GM21367 (cell line): ENCODE measurements at regions not wholly inside any gene's neighbourhood (a gene's known extent, or its start where the extent isn't known, plus 50 kb on each side); places are given as distances from the start of the nearest gene placed in this dataset.
"Not testable (repeated sequence)": the region's sequence is repeated elsewhere in the genome, so short reads cannot be mapped to it uniquely, and the experiment has no call there.

Experiments used
- ATAC-seq: cut with Tn5 transposase; IDR thresholded peaks from one replicate; pipeline ENCODE4 v1.9.1; 2021; ENCODE audit not compliant: unreplicated experiment

DNA sequence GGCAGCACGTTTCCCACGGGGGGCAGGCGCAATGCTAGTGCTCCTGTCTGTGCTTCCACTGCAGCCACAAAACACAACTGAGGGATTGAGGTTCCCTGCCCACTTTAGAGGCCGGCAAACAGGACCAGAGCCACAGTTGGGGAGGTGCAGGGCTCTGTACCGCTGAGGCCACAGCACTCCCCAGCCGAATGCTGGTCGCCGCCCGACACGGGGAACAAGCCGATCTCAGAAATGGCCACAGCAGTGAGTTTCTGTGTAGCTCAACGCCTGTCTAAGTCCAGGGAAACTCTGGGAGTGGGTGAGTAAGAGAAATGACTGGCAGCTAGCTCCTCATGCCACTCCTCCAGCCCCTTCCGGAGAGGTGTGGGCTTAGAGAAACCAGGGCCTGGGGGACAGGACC is 194.0 kb upstream of the VWC2 start:
- no peak for ATAC-seq

- ATAC-seq, result no peak
Measured at GRCh38 chr7:49580000-49580399, 193.4 kb upstream of the VWC2 start.

DNA sequence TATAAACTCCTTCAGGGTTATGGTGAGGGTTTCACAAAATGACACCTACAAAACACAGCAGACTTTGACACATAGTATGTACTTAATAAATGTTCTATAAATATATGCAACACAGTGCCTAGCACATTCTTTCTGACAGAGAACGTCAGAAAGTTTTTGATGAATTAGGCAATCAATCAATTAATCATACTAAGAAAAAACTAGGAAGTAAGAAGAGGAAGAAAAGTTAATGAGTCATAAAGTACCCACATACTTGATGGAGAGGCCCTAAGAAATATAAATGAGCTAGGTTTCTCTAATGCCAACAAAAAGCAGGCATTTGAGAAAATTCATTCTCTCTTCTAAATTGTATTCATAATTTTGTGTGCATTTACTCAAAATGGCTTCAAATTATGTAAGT is 192.7 kb upstream of the VWC2 start:
- no peak for ATAC-seq

DNA sequence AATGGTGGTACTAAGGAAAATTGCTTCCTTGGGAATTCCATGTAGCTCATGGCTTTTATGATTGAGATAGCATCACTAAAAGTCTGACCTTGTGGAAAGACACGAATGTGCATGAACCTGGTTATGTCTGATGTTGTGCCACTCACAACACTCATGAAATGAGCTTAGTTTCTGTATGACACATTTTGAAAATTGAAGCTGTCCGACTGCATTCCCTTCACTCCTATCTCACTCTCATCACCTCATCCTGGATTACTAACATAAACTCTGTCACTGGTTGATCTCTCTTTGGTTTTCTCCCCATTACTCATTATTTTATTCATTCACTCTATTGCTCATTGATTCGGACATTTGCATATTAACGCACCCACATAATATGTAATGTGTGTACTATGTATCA is 190.0 kb upstream of the VWC2 start:
- ATAC-seq, result no peak

DNA sequence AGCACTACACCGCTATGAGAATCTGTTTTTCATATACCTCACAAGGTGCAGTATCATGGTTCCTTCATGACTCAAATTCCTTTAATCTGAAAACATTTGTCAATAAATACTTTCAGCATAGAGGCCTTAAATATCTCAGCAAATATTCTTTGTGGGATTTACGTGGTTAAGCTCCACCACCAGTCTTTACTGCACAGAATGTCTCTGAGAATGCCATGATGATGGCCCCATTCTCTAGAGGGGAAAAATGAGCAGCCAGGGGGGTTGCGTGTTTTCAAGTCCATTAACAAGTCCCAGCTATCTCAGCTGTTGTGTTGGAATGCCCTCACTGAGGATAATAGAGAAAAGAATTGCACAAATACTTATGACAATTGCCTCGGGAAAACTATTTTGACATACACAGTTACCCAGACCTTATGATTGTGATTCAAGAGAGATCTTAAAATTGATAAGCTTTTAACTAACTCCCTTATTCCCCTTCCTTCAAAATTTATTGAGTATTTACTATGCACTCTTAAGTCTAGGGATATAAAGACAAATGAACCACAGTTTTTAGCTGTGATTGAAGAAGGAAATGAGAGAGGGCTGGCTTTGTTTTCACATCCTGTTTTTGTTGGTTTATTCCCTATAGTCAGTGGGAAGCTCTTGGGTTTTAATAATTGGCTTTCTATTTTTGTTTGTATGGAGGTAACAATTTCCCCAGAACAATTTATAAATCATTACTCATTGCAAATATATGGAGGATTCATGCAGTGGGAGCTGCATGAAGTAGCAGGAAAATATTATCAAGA is 176.5 kb upstream of the VWC2 start:
- ATAC-seq, result no peak

GRCh38 chr7:49597805-49598204 is 175.6 kb upstream of the VWC2 start:
- no peak for ATAC-seq

- no peak for ATAC-seq
Measured at GRCh38 chr7:49611951-49612350, 161.5 kb upstream of the VWC2 start.

DNA sequence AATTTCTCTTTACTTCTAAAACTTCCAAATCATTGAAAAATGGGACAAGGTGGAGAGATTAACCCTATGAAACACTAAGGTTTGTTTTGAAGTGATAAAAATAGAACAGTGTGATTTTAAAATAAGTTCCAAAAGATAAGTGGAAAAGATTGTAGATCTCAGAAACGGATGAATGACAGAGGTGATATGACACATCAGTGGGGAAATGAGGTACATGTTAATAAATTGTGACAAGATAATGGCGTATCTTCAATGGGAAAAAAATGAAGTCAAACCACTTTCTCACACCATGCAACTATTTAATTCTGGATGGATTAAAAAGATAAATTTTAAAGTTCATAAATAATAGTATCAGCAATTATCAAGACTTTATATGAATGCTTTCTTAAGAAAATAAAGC is 159.7 kb upstream of the VWC2 start:
- no peak for ATAC-seq

DNA sequence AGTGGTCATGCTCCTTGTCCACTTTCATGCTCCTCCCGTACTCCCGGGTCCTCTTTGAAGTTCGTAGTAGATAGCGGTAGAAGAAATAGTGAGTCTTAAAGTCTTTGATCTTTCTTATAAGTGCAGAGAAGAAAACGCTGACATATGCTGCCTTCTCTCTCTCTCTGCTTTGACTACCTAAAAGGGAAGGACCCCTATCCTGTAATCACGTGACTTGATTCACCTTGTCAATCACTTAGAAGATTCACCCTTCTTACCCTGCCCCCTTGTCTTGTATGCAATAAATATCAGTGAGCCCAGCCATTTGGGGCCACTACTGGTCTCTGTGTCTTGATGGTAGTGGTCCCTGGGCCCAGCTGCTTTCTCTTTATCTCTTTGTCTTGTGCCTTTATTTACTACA is 158.5 kb upstream of the VWC2 start:
- ATAC-seq, result not testable (repeated sequence)

DNA sequence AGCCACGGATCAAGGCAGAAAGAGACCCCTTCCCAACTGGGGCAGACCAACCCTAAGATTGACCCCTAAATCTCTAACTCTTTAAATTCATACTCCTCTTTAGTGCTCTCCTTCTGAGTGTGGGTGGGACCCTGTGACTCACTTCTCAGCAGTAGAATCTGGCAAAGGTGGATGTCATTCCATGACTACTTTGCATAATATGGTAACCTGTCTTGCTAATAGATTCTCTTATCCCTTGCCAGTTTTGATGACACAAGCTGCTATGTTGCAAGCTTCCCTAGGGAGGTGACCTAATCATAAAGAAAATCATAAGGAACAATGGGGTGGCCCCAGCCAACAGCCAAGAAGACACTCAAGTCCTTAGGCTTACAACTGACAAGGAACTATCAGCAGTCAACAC is 155.4 kb upstream of the VWC2 start:
- ATAC-seq, result no peak

GRCh38 chr7:49623943-49624342 is 149.5 kb upstream of the VWC2 start:
- ATAC-seq, result no peak

DNA sequence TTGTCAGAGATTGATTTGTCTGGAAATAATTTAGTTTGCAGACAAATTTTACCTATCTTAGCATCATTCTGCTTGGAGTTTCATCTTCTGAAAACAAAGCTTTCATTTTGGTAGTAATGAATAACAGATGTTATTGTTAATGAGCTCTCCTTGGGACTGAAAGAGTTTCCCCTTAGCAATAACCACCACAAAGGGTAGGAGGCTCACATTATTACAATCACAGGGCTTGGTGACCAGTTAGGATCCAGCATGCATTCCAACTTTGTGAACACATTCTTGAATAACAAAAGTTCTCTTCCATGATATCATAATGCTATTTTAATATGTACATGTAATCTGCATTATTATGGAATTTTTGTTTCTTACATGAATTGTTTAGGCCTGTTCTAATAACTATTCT is 148.8 kb upstream of the VWC2 start:
- no peak for ATAC-seq

DNA sequence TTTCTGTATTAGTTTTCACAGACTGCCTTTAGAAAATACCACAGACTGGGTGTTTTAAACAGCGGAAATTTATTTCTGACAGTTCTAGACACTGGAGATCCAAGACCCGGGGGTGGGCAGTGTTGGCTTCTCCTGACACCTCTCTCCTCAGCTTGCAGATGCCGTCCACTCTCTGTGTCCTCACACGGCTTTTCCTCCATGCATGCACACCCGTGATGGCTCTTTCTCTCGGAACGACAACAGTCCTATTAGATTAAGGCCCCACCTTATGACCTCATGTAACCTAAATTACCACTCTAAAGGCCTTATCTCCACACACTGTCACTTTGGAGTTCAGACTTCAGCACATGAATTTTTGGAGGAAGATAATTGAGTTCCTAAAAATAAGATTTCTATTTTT is 142.9 kb upstream of the VWC2 start:
- no peak for ATAC-seq

GRCh38 chr7:49631071-49631815 is 142.2 kb upstream of the VWC2 start:
- ATAC-seq, result no peak

GRCh38 chr7:49631960-49632359 is 141.5 kb upstream of the VWC2 start:
- no peak for ATAC-seq

GRCh38 chr7:49635800-49636199 is 137.6 kb upstream of the VWC2 start:
- ATAC-seq, result no peak

DNA sequence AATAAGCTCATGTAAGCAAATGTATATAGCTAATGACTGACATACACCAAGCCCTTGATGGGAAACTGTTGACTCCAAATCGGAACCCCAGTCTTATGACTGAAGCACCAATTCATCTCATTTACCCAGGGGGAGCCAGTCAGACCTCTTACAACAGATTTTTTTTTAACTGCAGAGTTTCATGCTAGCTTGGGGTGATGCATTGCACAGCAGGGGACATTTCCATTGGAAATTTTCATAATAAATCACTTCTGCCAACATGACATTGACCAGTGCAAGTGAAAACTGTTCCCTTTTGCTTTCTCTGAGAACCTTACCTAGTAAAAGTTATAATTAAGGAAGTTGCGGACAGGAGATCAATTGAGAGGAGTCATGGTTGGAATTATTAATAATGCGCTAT is 137.0 kb upstream of the VWC2 start:
- no peak for ATAC-seq

DNA sequence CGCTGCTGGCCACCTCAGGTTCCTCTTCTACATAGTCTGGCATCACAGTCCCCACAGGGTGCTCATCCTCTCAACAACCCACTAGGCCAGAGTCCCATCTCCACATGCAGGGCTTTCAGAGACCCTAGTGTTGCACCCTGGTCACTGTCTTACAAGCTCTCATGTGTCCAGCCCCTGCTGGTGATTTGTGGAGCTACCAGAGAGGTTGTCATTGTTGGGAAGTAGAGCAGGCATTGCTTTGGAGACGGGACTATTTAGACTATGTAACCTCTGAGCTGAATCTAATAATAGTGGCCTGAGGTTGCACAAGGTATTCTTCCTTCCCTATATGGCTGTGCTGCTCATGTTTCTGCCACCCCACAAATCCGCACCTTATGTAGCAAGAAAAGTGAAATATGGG is 135.3 kb upstream of the VWC2 start:
- ATAC-seq, result no peak

DNA sequence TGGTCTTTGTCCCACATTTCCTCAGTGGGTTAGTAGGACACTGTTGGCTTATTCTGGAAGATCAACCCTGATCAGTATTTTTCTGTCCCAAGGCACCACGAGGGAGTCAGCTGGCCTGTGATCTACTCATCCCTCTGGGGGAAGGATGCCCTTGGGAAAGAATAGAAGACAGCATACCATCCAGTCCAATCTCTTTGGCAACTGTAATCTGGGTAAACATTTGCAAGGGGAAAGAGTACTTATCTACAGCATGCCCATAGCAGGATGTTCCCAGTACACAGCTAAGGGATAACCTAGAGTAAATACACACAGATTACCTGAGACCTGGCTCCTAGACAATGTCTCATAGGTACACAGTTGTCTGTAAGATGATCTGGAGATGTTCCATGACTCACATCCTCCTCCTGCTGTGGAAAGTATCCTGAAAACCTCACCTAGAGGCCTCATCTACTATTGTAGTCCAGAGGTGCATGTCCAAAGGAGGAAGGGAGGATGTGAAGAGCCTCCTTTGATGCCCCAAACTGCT is 134.3 kb upstream of the VWC2 start:
- no peak for ATAC-seq

DNA sequence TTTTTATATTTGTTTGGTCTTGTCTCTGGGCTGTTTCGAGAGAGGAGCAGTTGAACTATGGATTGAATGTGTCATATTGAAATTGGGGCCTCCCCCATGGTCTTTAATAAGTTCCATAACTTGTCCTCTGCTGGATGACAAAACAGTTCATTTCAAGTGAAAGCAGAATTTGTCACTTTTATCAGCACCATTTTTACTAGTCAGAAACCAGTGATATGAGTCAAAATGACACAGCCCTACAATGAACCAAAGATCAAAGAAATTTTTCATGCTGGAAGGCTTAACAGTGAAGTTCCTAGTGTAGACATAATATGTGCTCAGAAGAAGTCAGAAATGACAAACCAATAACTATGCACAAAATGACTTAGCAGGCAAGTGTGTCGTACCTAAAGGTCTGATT is 133.6 kb upstream of the VWC2 start:
- no peak for ATAC-seq

- ATAC-seq, result no peak
Measured at GRCh38 chr7:49643321-49643720, 130.1 kb upstream of the VWC2 start.

DNA sequence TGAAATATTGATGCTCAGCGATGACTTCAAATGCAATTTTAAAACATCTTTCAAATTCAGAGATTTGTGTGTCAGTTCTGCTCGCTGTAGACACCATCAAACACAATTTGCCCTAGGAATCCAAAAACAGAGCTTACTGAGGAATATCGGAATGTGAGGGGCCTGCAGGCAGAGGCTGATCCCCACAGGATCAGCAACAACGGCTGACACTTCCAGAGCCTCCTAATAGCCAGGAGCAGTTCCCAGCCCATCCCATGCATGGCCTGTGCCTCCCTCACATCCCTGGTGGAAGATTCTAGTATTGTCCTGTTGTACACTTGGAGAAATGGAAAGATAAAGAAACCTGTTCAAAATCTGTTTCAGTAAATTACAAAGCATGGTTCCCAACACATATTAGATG is 129.7 kb upstream of the VWC2 start:
- no peak for ATAC-seq
